OCI-LY1 (cell line): ENCODE measurements at regions not wholly inside any gene's neighbourhood (a gene's known extent, or its start where the extent isn't known, plus 50 kb on each side); places are given as distances from the start of the nearest gene placed in this dataset.

ENCODE experiments used
- H2AFZ ChIP-seq: fragments of 200-600 bp; sonication (generic), shearing (Covaris generic); 2 replicates; pipeline ENCODE4 v1.6.0; 2014; ENCODE audit warnings: antibody characterized with exemption, mild to moderate bottlenecking, low read length
- H3F3A ChIP-seq: fragments of 200-600 bp; sonication (generic), shearing (Covaris generic); 2 replicates; pipeline ENCODE4 v1.6.0; 2014; ENCODE audit warnings: mild to moderate bottlenecking, antibody characterized with exemption, low read length, moderate library complexity; ENCODE audit not compliant: insufficient read depth
- H3K27ac ChIP-seq: fragments of 200-600 bp; sonication (generic); 2 replicates; pipeline ENCODE4 v1.5.1; 2014; ENCODE audit warnings: low read length, mixed run types, mild to moderate bottlenecking, low read depth; ENCODE audit not compliant: poor library complexity, severe bottlenecking
- H3K27me3 ChIP-seq: fragments of 200-600 bp; sonication (generic); 2 replicates; pipeline ENCODE4 v1.6.0; 2014; ENCODE audit warnings: antibody characterized with exemption, mild to moderate bottlenecking, low read length, moderate library complexity; ENCODE audit not compliant: insufficient read depth
- H3K36me3 ChIP-seq: fragments of 200-600 bp; sonication (generic); 2 replicates; pipeline ENCODE4 v1.6.1; 2014; ENCODE audit warnings: mild to moderate bottlenecking, antibody characterized with exemption, low read length, moderate library complexity, mixed read lengths; ENCODE audit not compliant: insufficient read depth
- H3K4me1 ChIP-seq: fragments of 200-600 bp; sonication (generic); 2 replicates; pipeline ENCODE4 v1.5.1; 2014; ENCODE audit warnings: mild to moderate bottlenecking, low read length, moderate library complexity; ENCODE audit not compliant: insufficient read depth, severe bottlenecking
- H3K4me2 ChIP-seq: fragments of 200-600 bp; sonication (generic), shearing (Covaris generic); 2 replicates; pipeline ENCODE4 v1.6.1; 2014; ENCODE audit warnings: low read length
- H3K4me3 ChIP-seq: fragments of 200-600 bp; sonication (generic); 2 replicates; pipeline ENCODE4 v1.5.1; 2014; ENCODE audit warnings: low read length, low read depth, mild to moderate bottlenecking, mixed read lengths; ENCODE audit not compliant: poor library complexity, severe bottlenecking
- H3K79me2 ChIP-seq: fragments of 200-600 bp; shearing (Covaris generic); 2 replicates; pipeline ENCODE4 v1.6.1; 2016; ENCODE audit warnings: mixed run types, low read length, mixed read lengths; ENCODE audit not compliant: insufficient read depth
- H3K9ac ChIP-seq: fragments of 200-600 bp; sonication (generic), shearing (Covaris generic); 2 replicates; pipeline ENCODE4 v1.6.1; 2014; ENCODE audit warnings: mild to moderate bottlenecking, low read length, mixed read lengths
- H3K9me2 ChIP-seq: fragments of 200-600 bp; sonication (generic), shearing (Covaris generic); 2 replicates; pipeline ENCODE4 v1.6.1; 2014; ENCODE audit warnings: low read depth, mild to moderate bottlenecking, low read length, mixed read lengths
- H3K9me3 ChIP-seq: fragments of 200-600 bp; shearing (Covaris generic); 2 replicates; pipeline ENCODE4 v1.6.1; 2014; ENCODE audit warnings: low read length, mixed read lengths
- H4K20me1 ChIP-seq: fragments of 200-600 bp; sonication (generic), shearing (Covaris generic); 2 replicates; pipeline ENCODE4 v1.6.0; 2016; ENCODE audit warnings: mild to moderate bottlenecking, low read length; ENCODE audit not compliant: insufficient read depth
- EZH2 ChIP-seq: fragments of 200-600 bp; sonication (generic), shearing (Covaris generic); IDR thresholded peaks from 2 replicates; pipeline ENCODE4 v1.8.0; 2017; ENCODE audit warnings: borderline replicate concordance, mixed run types, mild to moderate bottlenecking, antibody characterized with exemption, low read length, moderate library complexity, mixed read lengths
- TF ChIP-seq, protein P1 (sequence below): fragments of 200-600 bp; sonication (generic), shearing (Covaris generic); IDR thresholded peaks from 2 replicates; pipeline ENCODE4 v1.5.1; 2017; ENCODE audit warnings: mild to moderate bottlenecking, antibody characterized with exemption, low read length, moderate library complexity, mixed read lengths

DNA sequence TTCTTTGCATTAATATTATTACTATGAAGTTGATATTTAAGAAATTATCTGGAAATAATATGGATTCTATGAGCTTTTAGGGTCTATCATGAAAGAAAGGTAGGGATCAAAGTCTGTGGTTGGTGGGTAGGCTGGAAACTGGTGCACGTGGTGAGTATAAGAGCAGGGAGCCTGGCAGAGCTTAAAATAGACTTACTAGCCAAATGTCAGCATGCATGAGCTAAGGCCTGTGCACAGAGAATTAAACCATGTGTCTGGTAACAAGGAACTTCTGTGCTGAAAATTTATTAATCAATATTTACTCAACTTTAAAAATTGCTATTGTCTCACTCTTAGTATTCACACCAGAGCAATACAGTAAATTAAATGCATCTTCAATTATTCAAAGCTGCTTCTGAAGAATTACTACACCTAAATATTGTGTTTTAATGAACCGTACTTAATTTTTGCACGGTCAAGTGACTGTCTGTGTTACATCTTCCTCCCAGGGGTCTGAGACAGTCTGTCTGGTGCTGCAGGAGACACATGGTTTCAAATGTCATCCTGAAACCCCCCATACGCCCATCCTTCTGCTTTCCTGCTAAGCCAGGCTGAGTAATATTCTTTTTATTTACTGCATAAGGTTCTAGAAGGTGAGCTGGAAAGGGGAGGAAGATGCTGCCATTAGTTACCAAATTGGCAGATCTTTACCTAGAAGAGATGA, 161.0 kb upstream of the NLRP1 start:
- no peaks in the 10 kb centered on the region for H3K36me3 ChIP-seq
- no peaks in the 10 kb centered on the region for H3F3A ChIP-seq
- no peaks in the 10 kb centered on the region for H4K20me1 ChIP-seq
- no peaks in the 10 kb centered on the region for H3K9me2 ChIP-seq
- no peaks in the 10 kb centered on the region for H3K4me1 ChIP-seq
- TF ChIP-seq, protein P1, sequence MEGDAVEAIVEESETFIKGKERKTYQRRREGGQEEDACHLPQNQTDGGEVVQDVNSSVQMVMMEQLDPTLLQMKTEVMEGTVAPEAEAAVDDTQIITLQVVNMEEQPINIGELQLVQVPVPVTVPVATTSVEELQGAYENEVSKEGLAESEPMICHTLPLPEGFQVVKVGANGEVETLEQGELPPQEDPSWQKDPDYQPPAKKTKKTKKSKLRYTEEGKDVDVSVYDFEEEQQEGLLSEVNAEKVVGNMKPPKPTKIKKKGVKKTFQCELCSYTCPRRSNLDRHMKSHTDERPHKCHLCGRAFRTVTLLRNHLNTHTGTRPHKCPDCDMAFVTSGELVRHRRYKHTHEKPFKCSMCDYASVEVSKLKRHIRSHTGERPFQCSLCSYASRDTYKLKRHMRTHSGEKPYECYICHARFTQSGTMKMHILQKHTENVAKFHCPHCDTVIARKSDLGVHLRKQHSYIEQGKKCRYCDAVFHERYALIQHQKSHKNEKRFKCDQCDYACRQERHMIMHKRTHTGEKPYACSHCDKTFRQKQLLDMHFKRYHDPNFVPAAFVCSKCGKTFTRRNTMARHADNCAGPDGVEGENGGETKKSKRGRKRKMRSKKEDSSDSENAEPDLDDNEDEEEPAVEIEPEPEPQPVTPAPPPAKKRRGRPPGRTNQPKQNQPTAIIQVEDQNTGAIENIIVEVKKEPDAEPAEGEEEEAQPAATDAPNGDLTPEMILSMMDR: no peak
- no peak for TF ChIP-seq EZH2
- no peak overlapping the region for H3K4me2 ChIP-seq
- H3K4me3 ChIP-seq: no peak overlapping the region
- H2AFZ ChIP-seq: no peak overlapping the region
- H3K79me2 ChIP-seq: no peaks in the 10 kb centered on the region
- no peak overlapping the region for H3K9ac ChIP-seq
- no peak overlapping the region for H3K27ac ChIP-seq
- no peaks in the 10 kb centered on the region for H3K27me3 ChIP-seq
- H3K9me3 ChIP-seq: no peaks in the 10 kb centered on the region

DNA sequence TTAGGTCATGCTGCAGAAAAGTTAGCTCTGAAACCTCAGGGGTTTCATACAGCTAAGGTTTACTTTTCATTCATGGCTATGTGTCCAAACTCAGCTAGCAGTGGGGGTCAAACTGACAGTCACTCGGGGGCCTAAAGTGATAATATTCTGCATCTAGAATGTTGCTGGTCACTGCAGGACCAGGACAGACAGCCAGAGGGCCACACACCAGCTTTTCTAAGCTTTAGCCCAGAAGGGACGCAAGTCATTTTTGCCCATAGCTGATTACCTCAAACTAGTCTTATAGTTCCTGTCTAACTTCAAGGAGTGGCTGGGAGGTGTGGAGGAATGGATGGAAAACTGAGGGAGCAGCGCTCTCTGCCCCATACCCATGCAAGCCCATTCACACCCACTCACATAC, 163.0 kb upstream of the NLRP1 start:
- H3K9me3 ChIP-seq: no peaks in the 10 kb centered on the region

DNA sequence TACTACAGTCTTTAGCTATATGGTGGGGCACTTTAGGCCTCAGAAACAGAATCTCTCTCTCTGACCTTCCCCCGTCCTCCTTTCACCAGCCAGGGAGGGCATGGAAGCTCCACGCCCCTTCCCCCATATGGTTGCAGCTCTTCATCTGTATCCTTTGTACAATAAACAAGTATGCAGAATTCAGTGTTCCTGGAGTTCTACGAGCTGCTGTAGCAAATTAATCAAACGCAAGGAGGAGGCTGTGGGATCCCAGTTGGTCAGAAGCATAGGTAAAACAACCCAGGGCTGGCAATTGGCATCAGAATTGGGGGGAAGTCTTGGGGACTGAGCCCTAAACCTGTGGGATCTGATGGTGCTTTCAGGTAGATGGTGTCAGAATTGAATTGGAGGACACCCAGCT, 163.7 kb upstream of the NLRP1 start:
- H3K9me2 ChIP-seq: no peaks in the 10 kb centered on the region
- no peaks in the 10 kb centered on the region for H3K4me1 ChIP-seq
- H3K79me2 ChIP-seq: no peaks in the 10 kb centered on the region
- H3K9me3 ChIP-seq: no peaks in the 10 kb centered on the region
- H3K36me3 ChIP-seq: no peaks in the 10 kb centered on the region
- no peak overlapping the region for H3K4me3 ChIP-seq
- no peak overlapping the region for H3K4me2 ChIP-seq
- H3K27me3 ChIP-seq: no peaks in the 10 kb centered on the region
- H3K27ac ChIP-seq: no peak overlapping the region
- no peaks in the 10 kb centered on the region for H4K20me1 ChIP-seq
- H3K9ac ChIP-seq: no peak overlapping the region
- TF ChIP-seq, protein P1: no peak
- no peak for TF ChIP-seq EZH2
- H2AFZ ChIP-seq: no peak overlapping the region
- no peaks in the 10 kb centered on the region for H3F3A ChIP-seq

More for the DNA sequence above, 163.0 kb upstream of the NLRP1 start:
- H3K36me3 ChIP-seq: no peaks in the 10 kb centered on the region
- TF ChIP-seq EZH2: no peak
- TF ChIP-seq, protein P1: no peak
- H3K27ac ChIP-seq: no peak overlapping the region
- H3K27me3 ChIP-seq: no peaks in the 10 kb centered on the region
- no peaks in the 10 kb centered on the region for H3K4me1 ChIP-seq
- no peak overlapping the region for H3K4me3 ChIP-seq
- no peaks in the 10 kb centered on the region for H3K79me2 ChIP-seq
- no peaks in the 10 kb centered on the region for H3F3A ChIP-seq
- H3K9me2 ChIP-seq: no peaks in the 10 kb centered on the region
- H2AFZ ChIP-seq: no peak overlapping the region
- no peaks in the 10 kb centered on the region for H4K20me1 ChIP-seq
- no peak overlapping the region for H3K4me2 ChIP-seq
- H3K9ac ChIP-seq: no peak overlapping the region
